ENCODE measurements at regions not wholly inside any gene's neighbourhood (a gene's known extent, or its start where the extent isn't known, plus 50 kb on each side); places are given as distances from the start of the nearest gene placed in this dataset.

DNA sequence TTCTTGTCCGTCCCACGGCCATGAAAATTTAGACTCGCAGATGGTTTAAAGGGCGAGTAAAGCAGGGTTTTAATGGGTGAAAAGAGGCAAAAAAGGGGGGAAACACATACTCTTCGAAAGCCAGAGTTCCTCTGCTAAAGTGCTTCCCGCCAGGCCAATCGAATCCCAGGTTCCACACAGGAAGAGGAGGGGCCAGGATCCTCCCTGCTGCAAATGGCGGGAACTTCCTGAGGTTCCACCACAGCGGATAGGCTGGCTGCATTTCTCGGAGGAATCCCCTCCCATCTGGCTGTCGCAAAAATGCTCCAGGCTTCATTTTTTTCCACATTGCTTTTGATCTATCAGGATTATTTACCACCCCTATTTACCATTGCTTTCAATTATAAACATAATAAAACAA lies 670.1 kb upstream of the CA10 start:
- no peaks in the 10 kb centered on the region for H3K36me3 ChIP-seq (ENCODE audit: control insufficient read depth in 2 of 2, extremely low read depth in 1 of 2, insufficient read depth in 2 of 2, low read length in 2 of 2)
- H4K20me1 ChIP-seq (replicated peaks; ENCODE audit: control insufficient read depth, extremely low read depth, insufficient read depth, low read length): no peaks in the 10 kb centered on the region
- no peak overlapping the region for H3K4me2 ChIP-seq (ENCODE audit: insufficient read depth, low read length)
- H3K27me3 ChIP-seq (ENCODE audit: control insufficient read depth in 2 of 2, insufficient read depth in 2 of 2, low read length in 2 of 2): no peaks in the 10 kb centered on the region
- BruUV-seq (replicated peaks): no TSS peak
- no peaks in the 10 kb centered on the region for H3K79me2 ChIP-seq (ENCODE audit: control insufficient read depth, insufficient read depth, low read length)
- intact Hi-C loops (cut with micrococcal nuclease) (no loop called here), dilution Hi-C loops (cut with MboI; ENCODE audit: extremely low pct_ligation_motif_present, low sequenced_read_pairs) (no loop called here)
- FAIRE-seq: no peak
- no peaks in the 10 kb centered on the region for H3K4me1 ChIP-seq (ENCODE audit: control insufficient read depth, extremely low read depth, insufficient read depth, low read length)
- no peaks in the 10 kb centered on the region for H3K9me3 ChIP-seq (replicated peaks; ENCODE audit: control insufficient read depth, insufficient read depth, low read length)
- ChIA-PET CTCF (no interaction called here), POLR2A (no interaction called here)
- H3K4me3 ChIP-seq (replicated peaks in 1 of 3; ENCODE audit: insufficient read depth in 1 of 3, low read depth in 1 of 3, low read length in 3 of 3): no peak overlapping the region
- no peak overlapping the region for H3K27ac ChIP-seq (ENCODE audit: insufficient read depth, low read depth, low read length)
- TF ChIP-seq POLR2AphosphoS5 (IDR thresholded peaks at IDR 0.05; ENCODE audit: insufficient read depth, low read depth, low read length) (no peak), MYC (IDR thresholded peaks at IDR 0.05; ENCODE audit: low read depth, low read length) (no peak), GATA2 (IDR thresholded peaks at IDR 0.05; ENCODE audit: insufficient read depth, insufficient read length, low read depth, low read length) (no peak), EZH2 (IDR thresholded peaks at IDR 0.05; ENCODE audit: borderline replicate concordance, low read depth, low read length, severe bottlenecking) (no peak), POLR2A (IDR thresholded peaks at IDR 0.05; ENCODE audit: low read depth, low read length) (no peak)
- TF ChIP-seq, protein P1, sequence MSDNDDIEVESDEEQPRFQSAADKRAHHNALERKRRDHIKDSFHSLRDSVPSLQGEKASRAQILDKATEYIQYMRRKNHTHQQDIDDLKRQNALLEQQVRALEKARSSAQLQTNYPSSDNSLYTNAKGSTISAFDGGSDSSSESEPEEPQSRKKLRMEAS (IDR thresholded peaks at IDR 0.05; ENCODE audit: insufficient read depth, insufficient read length): no peak
- H2AFZ ChIP-seq (ENCODE audit: low read depth, low read length): no peak overlapping the region
- DNase-seq (ENCODE audit: low read depth, low spot score): no peak
- H3K9me1 ChIP-seq (replicated peaks; ENCODE audit: control insufficient read depth, extremely low read depth, insufficient read depth, low read length): no peaks in the 10 kb centered on the region
- no peak overlapping the region for H3K9ac ChIP-seq (replicated peaks; ENCODE audit: extremely low read depth, insufficient read depth, low read length)

DNA sequence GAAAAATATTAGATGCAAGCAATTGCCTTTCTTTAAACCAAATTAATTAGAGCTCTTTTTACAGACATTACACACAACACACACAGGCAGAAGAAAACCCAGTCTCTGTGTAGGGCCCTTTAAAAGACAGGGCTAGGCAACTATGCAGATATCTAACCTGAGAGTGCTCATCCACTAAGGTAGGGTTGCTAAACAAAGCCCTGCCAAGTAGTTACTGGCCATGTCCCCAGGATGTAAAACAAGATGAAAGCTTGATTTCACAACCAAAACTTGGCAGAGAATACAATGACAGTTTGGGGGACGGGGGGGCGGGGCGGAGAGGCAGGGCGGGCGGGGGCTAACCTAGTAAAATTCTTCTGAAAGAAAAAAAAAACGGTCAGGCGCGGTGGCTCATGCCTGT lies 669.0 kb upstream of the CA10 start:
- Histone ChIP-seq H3K27me3 (ENCODE audit: control insufficient read depth in 2 of 2, insufficient read depth in 2 of 2, low read length in 2 of 2) (no peaks in the 10 kb centered on the region), H3K9ac (replicated peaks; ENCODE audit: extremely low read depth, insufficient read depth, low read length) (no peak overlapping the region), H3K9me1 (replicated peaks; ENCODE audit: control insufficient read depth, extremely low read depth, insufficient read depth, low read length) (no peaks in the 10 kb centered on the region), H3K79me2 (ENCODE audit: control insufficient read depth, insufficient read depth, low read length) (no peaks in the 10 kb centered on the region), H3K27ac (ENCODE audit: insufficient read depth, low read depth, low read length) (no peak overlapping the region), H3K36me3 (ENCODE audit: control insufficient read depth in 2 of 2, extremely low read depth in 1 of 2, insufficient read depth in 2 of 2, low read length in 2 of 2) (no peaks in the 10 kb centered on the region), H3K4me3 (replicated peaks in 1 of 3; ENCODE audit: insufficient read depth in 1 of 3, low read depth in 1 of 3, low read length in 3 of 3) (no peak overlapping the region), H3K9me3 (replicated peaks; ENCODE audit: control insufficient read depth, insufficient read depth, low read length) (no peaks in the 10 kb centered on the region), H2AFZ (ENCODE audit: low read depth, low read length) (no peak overlapping the region), H3K4me2 (ENCODE audit: insufficient read depth, low read length) (no peak overlapping the region), H3K4me1 (ENCODE audit: control insufficient read depth, extremely low read depth, insufficient read depth, low read length) (no peaks in the 10 kb centered on the region), H4K20me1 (replicated peaks; ENCODE audit: control insufficient read depth, extremely low read depth, insufficient read depth, low read length) (no peaks in the 10 kb centered on the region)
- CTCF ChIA-PET: interaction anchor here (0.6 kb wide), 1 partner anchor 388 kb away, joined by 3 read pairs; no protein-coding TSS in a partner anchor
- FAIRE-seq: no peak
- no TSS peak for BruUV-seq (replicated peaks)
- POLR2A ChIA-PET: no interaction called here
- dilution Hi-C loops (cut with MboI; ENCODE audit: extremely low pct_ligation_motif_present, low sequenced_read_pairs): no loop called here
- no peak for DNase-seq (ENCODE audit: low read depth, low spot score)
- intact Hi-C loops (cut with micrococcal nuclease): no loop called here
- TF ChIP-seq, protein P1 (IDR thresholded peaks at IDR 0.05; ENCODE audit: insufficient read depth, insufficient read length): no peak
- TF ChIP-seq GATA2 (IDR thresholded peaks at IDR 0.05; ENCODE audit: insufficient read depth, insufficient read length, low read depth, low read length) (no peak), JUN (IDR thresholded peaks at IDR 0.05; ENCODE audit: borderline replicate concordance, insufficient read depth, insufficient read length, low read depth) (no peak), POLR2AphosphoS5 (IDR thresholded peaks at IDR 0.05; ENCODE audit: insufficient read depth, low read depth, low read length) (no peak), EZH2 (IDR thresholded peaks at IDR 0.05; ENCODE audit: borderline replicate concordance, low read depth, low read length, severe bottlenecking) (no peak), MYC (IDR thresholded peaks at IDR 0.05; ENCODE audit: low read depth, low read length) (no peak), POLR2A (IDR thresholded peaks at IDR 0.05; ENCODE audit: low read depth, low read length) (no peak), FOS (IDR thresholded peaks at IDR 0.05; ENCODE audit: borderline replicate concordance, insufficient read depth, low read length) (no peak)
- TF ChIP-seq, protein P2, sequence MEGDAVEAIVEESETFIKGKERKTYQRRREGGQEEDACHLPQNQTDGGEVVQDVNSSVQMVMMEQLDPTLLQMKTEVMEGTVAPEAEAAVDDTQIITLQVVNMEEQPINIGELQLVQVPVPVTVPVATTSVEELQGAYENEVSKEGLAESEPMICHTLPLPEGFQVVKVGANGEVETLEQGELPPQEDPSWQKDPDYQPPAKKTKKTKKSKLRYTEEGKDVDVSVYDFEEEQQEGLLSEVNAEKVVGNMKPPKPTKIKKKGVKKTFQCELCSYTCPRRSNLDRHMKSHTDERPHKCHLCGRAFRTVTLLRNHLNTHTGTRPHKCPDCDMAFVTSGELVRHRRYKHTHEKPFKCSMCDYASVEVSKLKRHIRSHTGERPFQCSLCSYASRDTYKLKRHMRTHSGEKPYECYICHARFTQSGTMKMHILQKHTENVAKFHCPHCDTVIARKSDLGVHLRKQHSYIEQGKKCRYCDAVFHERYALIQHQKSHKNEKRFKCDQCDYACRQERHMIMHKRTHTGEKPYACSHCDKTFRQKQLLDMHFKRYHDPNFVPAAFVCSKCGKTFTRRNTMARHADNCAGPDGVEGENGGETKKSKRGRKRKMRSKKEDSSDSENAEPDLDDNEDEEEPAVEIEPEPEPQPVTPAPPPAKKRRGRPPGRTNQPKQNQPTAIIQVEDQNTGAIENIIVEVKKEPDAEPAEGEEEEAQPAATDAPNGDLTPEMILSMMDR (IDR thresholded peaks at IDR 0.05; ENCODE audit: extremely low read depth in 1 of 2, insufficient read depth in 1 of 2, low read depth in 1 of 2, low read length in 2 of 2): no peak
